A549 (cell line): ENCODE measurements at regions not wholly inside any gene's neighbourhood (a gene's known extent, or its start where the extent isn't known, plus 50 kb on each side); places are given as distances from the start of the nearest gene placed in this dataset.
A peak's percentile ranks its signal among the peaks of the same experiment; 100 is the strongest.
"Not testable (repeated sequence)": the region's sequence is repeated elsewhere in the genome, so short reads cannot be mapped to it uniquely, and the experiment has no call there.

Experiments used
- ATAC-seq, 2 experiments: fragments of 200-7000 bp in 1 of 2; fragments of >200 bp in 1 of 2; cut with Nextera tagmentation in 1 of 2; cut with Tn5 transposase in 1 of 2; 3 replicates each; pipeline versions ENCODE4 v1.8.0 to v1.9.1; 2018 to 2020; ENCODE audit warnings: mild to moderate bottlenecking in 1 of 2, moderate library complexity in 1 of 2
- CTCF ChIA-PET: fragments of 300-600 bp; sonication (Branson Sonifier 250); formaldehyde crosslinking; extraction: SDS; loops from one replicate; lab custom pipeline; 2021; ENCODE audit warnings: antibody characterized with exemption, inconsistent platforms; lab: Yijun Ruan, JAX
- POLR2A ChIA-PET: fragments of 350-600 bp; formaldehyde crosslinking; extraction: SDS; loops from one replicate; lab custom pipeline; 2021; ENCODE audit warnings: antibody characterized with exemption, inconsistent platforms; lab: Yijun Ruan, JAX
- DNase-seq, 2 experiments: peaks; one replicate each; pipeline versions ENCODE4 v3.0.0 to v3.0.0-alpha.2; 2011 to 2016; ENCODE audit warnings: low read depth in 1 of 2, low spot score in 1 of 2
- FAIRE-seq: peaks from 2 replicates; lab custom pipeline; 2011; peaks lifted over from hg19 to GRCh38; lab: Jason Lieb, UNC
- H3K27ac ChIP-seq, 2 experiments: fragments of >200 bp; sonication (Bioruptor Twin); formaldehyde crosslinking; 3 replicates each; pipeline ENCODE4 v1.5.1; 2016 to 2017
- H3K4me1 ChIP-seq: fragments of >200 bp; sonication (Bioruptor Twin); formaldehyde crosslinking; 3 replicates; pipeline ENCODE4 v1.6.1; 2016
- H3K4me2 ChIP-seq: fragments of >200 bp; sonication (Bioruptor Twin); formaldehyde crosslinking; 3 replicates; pipeline ENCODE4 v1.6.1; 2016
- H3K4me3 ChIP-seq: fragments of >200 bp; sonication (Bioruptor Twin); formaldehyde crosslinking; 3 replicates; pipeline ENCODE4 v1.5.1; 2016
- H3K9me3 ChIP-seq: fragments of >200 bp; sonication (Bioruptor Twin); formaldehyde crosslinking; 3 replicates; pipeline ENCODE4 v1.6.1; 2016
- ATOH8 ChIP-seq: fragments of 250-450 bp; sonication (Bioruptor Pico); IDR thresholded peaks from 2 replicates; pipeline ENCODE4 v1.5.0; 2020; ENCODE audit warnings: low read depth, mild to moderate bottlenecking, moderate library complexity
- CBX2 ChIP-seq: fragments of 200-600 bp; sonication (generic); IDR thresholded peaks from 2 replicates; pipeline ENCODE4 v1.6.1; 2016; ENCODE audit warnings: low read depth, mild to moderate bottlenecking, borderline replicate concordance
- CBX8 ChIP-seq: fragments of 200-600 bp; sonication (generic); IDR thresholded peaks from 2 replicates; pipeline ENCODE4 v1.6.1; 2016
- CEBPB ChIP-seq, 2 experiments: fragments of >200 bp in 1 of 2; sonication (Bioruptor Twin) in 1 of 2; formaldehyde crosslinking in 1 of 2; IDR thresholded peaks; 2 replicates each; pipeline ENCODE4 v1.6.1; 2012 to 2016
- FOSB ChIP-seq: fragments of 250-450 bp; sonication (Bioruptor Pico); IDR thresholded peaks from 2 replicates; pipeline ENCODE4 v1.5.0; 2020; ENCODE audit warnings: mild to moderate bottlenecking, moderate library complexity
- FOSL2 ChIP-seq, 2 experiments: fragments of 450-650 bp in 1 of 2; fragments of >200 bp in 1 of 2; sonication (Bioruptor Twin) in 1 of 2; formaldehyde crosslinking; IDR thresholded peaks; 2 replicates each; pipeline versions ENCODE4 v1.5.0 to v1.6.1; 2016 to 2020; ENCODE audit warnings: mild to moderate bottlenecking in 1 of 2, moderate library complexity in 1 of 2
- GATA3 ChIP-seq: IDR thresholded peaks from 2 replicates; pipeline ENCODE4 v1.6.1; 2012; ENCODE audit warnings: borderline replicate concordance
- JUN ChIP-seq, 2 experiments: fragments of >200 bp; sonication (Bioruptor Twin); formaldehyde crosslinking; IDR thresholded peaks; 2 replicates in 1 of 2; 3 replicates in 1 of 2; pipeline ENCODE4 v1.6.1; 2016 to 2017
- KDM1A ChIP-seq: fragments of 200-600 bp; sonication (generic); IDR thresholded peaks from 2 replicates; pipeline ENCODE4 v1.6.1; 2016; ENCODE audit warnings: low read depth, mild to moderate bottlenecking
- KDM5A ChIP-seq: fragments of 200-600 bp; sonication (generic); IDR thresholded peaks from 2 replicates; pipeline ENCODE4 v1.6.1; 2016; ENCODE audit warnings: antibody characterized with exemption, mild to moderate bottlenecking
- MAZ ChIP-seq: fragments of 150-350 bp; IDR thresholded peaks from 2 replicates; pipeline ENCODE4 v1.6.1; 2014; ENCODE audit warnings: antibody characterized with exemption, low read depth, low read length, borderline replicate concordance
- NFE2L2 ChIP-seq: fragments of 150-350 bp; conservative IDR thresholded peaks from 2 replicates; pipeline ENCODE4 v1.6.1; 2014; ENCODE audit warnings: low read length
- NPAS2 ChIP-seq: fragments of 250-450 bp; sonication (Bioruptor Pico); IDR thresholded peaks from 2 replicates; pipeline ENCODE4 v1.8.0; 2022; ENCODE audit warnings: mild to moderate bottlenecking, moderate library complexity, borderline replicate concordance
- NR3C1 ChIP-seq: fragments of >200 bp; sonication (Bioruptor Twin); formaldehyde crosslinking; IDR thresholded peaks from 3 replicates; pipeline ENCODE4 v1.6.1; 2017
- PHF8 ChIP-seq: fragments of 200-600 bp; sonication (generic); IDR thresholded peaks from 2 replicates; pipeline ENCODE4 v1.6.1; 2016; ENCODE audit warnings: low read depth, mild to moderate bottlenecking, antibody characterized with exemption, moderate library complexity, borderline replicate concordance
- POLR2A ChIP-seq: IDR thresholded peaks from 2 replicates; pipeline ENCODE4 v1.6.1; 2012; ENCODE audit warnings: mild to moderate bottlenecking, low read length
- RARB ChIP-seq: fragments of 250-450 bp; sonication (Bioruptor Pico); IDR thresholded peaks from 2 replicates; pipeline ENCODE4 v1.8.0; 2021; ENCODE audit warnings: mild to moderate bottlenecking, moderate library complexity
- RFX5 ChIP-seq: fragments of 450-650 bp; IDR thresholded peaks from 2 replicates; pipeline ENCODE4 v1.7.1; 2014; ENCODE audit warnings: antibody characterized with exemption, mild to moderate bottlenecking, moderate library complexity
- SREBF2 ChIP-seq: fragments of 450-650 bp; IDR thresholded peaks from 2 replicates; pipeline ENCODE4 v1.6.1; 2014; ENCODE audit warnings: mild to moderate bottlenecking, moderate library complexity
- TFCP2L1 ChIP-seq: fragments of 250-450 bp; sonication (Bioruptor Pico); IDR thresholded peaks from 2 replicates; pipeline ENCODE4 v1.5.0; 2021; ENCODE audit warnings: mild to moderate bottlenecking
- ZFP36 ChIP-seq: fragments of 450-650 bp; IDR thresholded peaks from 2 replicates; pipeline ENCODE4 v1.6.1; 2014; ENCODE audit warnings: borderline replicate concordance; ENCODE audit not compliant: partially characterized antibody
- ZSCAN20 ChIP-seq: fragments of 250-450 bp; sonication (Bioruptor Pico); IDR thresholded peaks from 2 replicates; pipeline ENCODE4 v1.8.0; 2022; ENCODE audit warnings: mild to moderate bottlenecking, moderate library complexity
- WGBS: methylation state at CpG from one replicate; pipeline ENCODE4 v1.1.6; 2017; ENCODE audit errors: missing lambda C conversion rate; 5-methylcytosine and 5-hydroxymethylcytosine counted together
- TF ChIP-seq, protein P1 (sequence below): IDR thresholded peaks from 2 replicates; pipeline ENCODE4 v1.6.1; 2012
- TF ChIP-seq, protein P2 (sequence below): fragments of >200 bp; sonication (Bioruptor Twin); formaldehyde crosslinking; IDR thresholded peaks from 3 replicates; pipeline ENCODE4 v1.6.1; 2016

GRCh38 chr4:124461592-124461991, 250.9 kb downstream of the ANKRD50 start:
- ATAC-seq, H3K4me1 ChIP-seq, H3K4me2 ChIP-seq, POLR2A ChIA-PET, H3K4me3 ChIP-seq, H3K9me3 ChIP-seq, H3K27ac ChIP-seq, CTCF ChIA-PET, DNase-seq, FAIRE-seq: not testable (repeated sequence)
- 63% methylated on average over 7 of the region's 7 CpGs for WGBS

DNA sequence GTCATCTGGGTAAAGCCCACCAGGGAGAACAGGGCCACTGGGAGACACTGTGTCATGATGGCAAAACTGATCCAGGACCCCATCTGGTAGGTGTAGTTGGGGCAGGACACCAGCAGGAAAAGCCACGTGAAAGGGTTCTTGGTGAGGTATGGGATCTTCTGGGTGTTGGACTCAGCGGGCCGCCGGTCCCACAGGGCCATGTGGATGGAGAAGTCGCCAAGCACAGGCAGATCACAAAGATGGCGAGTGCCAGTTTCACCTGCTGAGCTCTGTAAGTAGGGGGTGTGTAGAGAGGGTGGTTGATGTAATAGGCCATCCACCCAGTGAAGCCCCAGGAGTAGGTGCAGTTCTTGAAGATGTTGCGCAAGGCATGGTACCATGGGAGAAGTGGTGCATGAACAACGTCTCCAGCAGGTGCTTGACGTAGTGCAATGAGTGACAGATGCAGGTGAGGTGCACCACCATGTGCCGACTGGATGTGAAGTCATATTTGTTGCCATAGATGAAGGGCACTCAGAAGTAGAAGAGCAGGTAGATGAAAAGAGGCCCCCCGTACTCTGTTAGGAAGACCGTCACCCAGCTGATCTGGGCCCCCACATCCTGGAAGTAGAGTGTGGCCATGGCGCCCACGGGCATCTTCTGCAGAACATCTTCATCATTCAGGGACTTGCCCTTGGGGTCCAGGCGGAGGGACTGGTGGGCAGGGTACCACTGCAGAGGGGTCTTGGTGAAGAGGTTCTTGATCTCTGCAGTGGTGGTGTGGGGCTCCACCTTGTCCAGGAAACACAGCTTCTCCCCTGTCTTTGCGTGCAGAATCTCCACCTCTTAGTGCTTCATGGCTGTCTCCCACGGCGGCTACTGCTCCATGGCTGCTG, 249.3 kb downstream of the ANKRD50 start:
- Histone ChIP-seq H3K4me2 (no peak overlapping the region), H3K4me1 (no peaks in the 10 kb centered on the region), H3K27ac (no peak overlapping the region), H3K4me3 (no peak overlapping the region), H3K9me3 (no peaks in the 10 kb centered on the region)
- 79% methylated on average over 15 of the region's 18 CpGs for WGBS
- TF ChIP-seq ZSCAN20 (CRISPR knock-in tag): no peak
- TF ChIP-seq CEBPB (IDR thresholded peaks at IDR 0.05): 0 out of 4 replicates have a peak, but pooled peaks of 1 of the 2 experiments have one; percentile 15
- no peak for TF ChIP-seq GATA3
- ATAC-seq (no peak), DNase-seq (no peak), FAIRE-seq (no peak)
- CTCF ChIA-PET: no interaction called here
- POLR2A ChIA-PET: no interaction called here

DNA sequence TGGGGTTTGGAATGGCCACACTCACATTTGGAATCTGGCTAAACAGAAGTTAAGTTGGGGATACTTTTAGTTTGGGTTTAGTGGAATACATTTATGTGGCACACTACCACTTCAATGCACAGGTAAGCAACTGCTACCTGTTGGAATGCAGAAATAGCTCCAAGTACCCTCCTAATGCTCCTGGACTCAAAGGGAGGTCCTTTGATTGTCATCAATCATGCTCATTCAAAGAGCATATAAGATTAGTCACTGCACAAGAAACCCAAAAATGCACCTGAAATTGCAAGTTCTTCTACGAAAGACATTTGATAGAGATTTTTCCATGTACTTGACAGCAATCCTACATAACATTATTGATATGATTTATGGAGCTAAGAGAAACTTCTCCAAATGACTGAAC, 247.7 kb downstream of the ANKRD50 start:
- no peak for DNase-seq
- FAIRE-seq: no peak
- Histone ChIP-seq H3K9me3 (no peaks in the 10 kb centered on the region), H3K4me2 (no peak overlapping the region), H3K4me3 (no peak overlapping the region), H3K27ac (no peak overlapping the region), H3K4me1 (no peaks in the 10 kb centered on the region)
- WGBS: 77% methylated on average over 1 of the region's 1 CpG
- TF ChIP-seq ZFP36 (no peak), FOSB (CRISPR knock-in tag) (no peak), POLR2A (no peak), FOSL2 (IDR thresholded peaks at IDR 0.05) (no peak), FOSL2 (CRISPR knock-in tag; IDR thresholded peaks at IDR 0.05) (no peak), RFX5 (no peak), JUN (IDR thresholded peaks at IDR 0.05) (no peak), KDM5A (no peak), CBX2 (no peak), NPAS2 (no peak)
- TF ChIP-seq, all 56 proteins: peak for 0
- no peak for ATAC-seq
- POLR2A ChIA-PET: no interaction called here
- CTCF ChIA-PET: no interaction called here

- Histone ChIP-seq H3K4me2 (no peak overlapping the region), H3K9me3 (peaks cover 5% of the 10 kb centered on the region; the same call in 1 of the 3 replicates), H3K4me3 (no peak overlapping the region), H3K4me1 (no peaks in the 10 kb centered on the region), H3K27ac (no peak overlapping the region)
- FAIRE-seq (no peak), DNase-seq (no peak), ATAC-seq (no peak)
- ChIA-PET CTCF (no interaction called here), POLR2A (no interaction called here)
- TF ChIP-seq KDM1A (no peak), CBX8 (no peak), MAZ (no peak), CEBPB (IDR thresholded peaks at IDR 0.05) (no peak), SREBF2 (no peak), PHF8 (no peak), NR3C1 (no peak), KDM5A (no peak), NFE2L2 (no peak), TFCP2L1 (CRISPR knock-in tag) (no peak), RARB (no peak), ATOH8 (no peak), GATA3 (no peak)
- TF ChIP-seq, protein P1, sequence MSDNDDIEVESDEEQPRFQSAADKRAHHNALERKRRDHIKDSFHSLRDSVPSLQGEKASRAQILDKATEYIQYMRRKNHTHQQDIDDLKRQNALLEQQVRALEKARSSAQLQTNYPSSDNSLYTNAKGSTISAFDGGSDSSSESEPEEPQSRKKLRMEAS: no peak
- TF ChIP-seq, protein P2, sequence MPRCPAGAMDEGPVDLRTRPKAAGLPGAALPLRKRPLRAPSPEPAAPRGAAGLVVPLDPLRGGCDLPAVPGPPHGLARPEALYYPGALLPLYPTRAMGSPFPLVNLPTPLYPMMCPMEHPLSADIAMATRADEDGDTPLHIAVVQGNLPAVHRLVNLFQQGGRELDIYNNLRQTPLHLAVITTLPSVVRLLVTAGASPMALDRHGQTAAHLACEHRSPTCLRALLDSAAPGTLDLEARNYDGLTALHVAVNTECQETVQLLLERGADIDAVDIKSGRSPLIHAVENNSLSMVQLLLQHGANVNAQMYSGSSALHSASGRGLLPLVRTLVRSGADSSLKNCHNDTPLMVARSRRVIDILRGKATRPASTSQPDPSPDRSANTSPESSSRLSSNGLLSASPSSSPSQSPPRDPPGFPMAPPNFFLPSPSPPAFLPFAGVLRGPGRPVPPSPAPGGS: no peak
- 71% methylated on average over 7 of the region's 7 CpGs for WGBS
Observed at GRCh38 chr4:124468360-124468759, 244.2 kb downstream of the ANKRD50 start.
